HUES64 (cell line): ENCODE measurements at regions not wholly inside any gene's neighbourhood (a gene's known extent, or its start where the extent isn't known, plus 50 kb on each side); places are given as distances from the start of the nearest gene placed in this dataset.

Source experiments
- H3K27ac ChIP-seq: 2 replicates; pipeline ENCODE4 v1.7.0; 2013; ENCODE audit warnings: low read depth, low read length, inconsistent platforms
- H3K27me3 ChIP-seq: 2 replicates; pipeline ENCODE4 v1.6.1; 2013; ENCODE audit warnings: mild to moderate bottlenecking, low read length; ENCODE audit not compliant: insufficient read depth
- H3K36me3 ChIP-seq: 2 replicates; pipeline ENCODE4 v1.6.1; 2013; ENCODE audit warnings: mild to moderate bottlenecking, low read length; ENCODE audit not compliant: insufficient read depth
- H3K4me1 ChIP-seq: 2 replicates; pipeline ENCODE4 v1.6.1; 2013; ENCODE audit warnings: mild to moderate bottlenecking, low read length, moderate library complexity; ENCODE audit not compliant: insufficient read depth
- H3K4me3 ChIP-seq: 2 replicates; pipeline ENCODE4 v1.5.1; 2013; ENCODE audit warnings: mild to moderate bottlenecking, low read length, moderate library complexity
- H3K9ac ChIP-seq: 2 replicates; pipeline ENCODE4 v1.6.1; 2013; ENCODE audit warnings: mild to moderate bottlenecking, low read depth, low read length
- H3K9me3 ChIP-seq: 2 replicates; pipeline ENCODE4 v1.6.1; 2013; ENCODE audit warnings: low read depth, low read length; ENCODE audit not compliant: insufficient read depth
- WGBS: fragments of 150-250, 120-280 bp; methylation state at CpG from one replicate; pipeline ENCODE4 v1.1.7; 2013; ENCODE audit warnings: missing lambda C conversion rate; 5-methylcytosine and 5-hydroxymethylcytosine counted together

DNA sequence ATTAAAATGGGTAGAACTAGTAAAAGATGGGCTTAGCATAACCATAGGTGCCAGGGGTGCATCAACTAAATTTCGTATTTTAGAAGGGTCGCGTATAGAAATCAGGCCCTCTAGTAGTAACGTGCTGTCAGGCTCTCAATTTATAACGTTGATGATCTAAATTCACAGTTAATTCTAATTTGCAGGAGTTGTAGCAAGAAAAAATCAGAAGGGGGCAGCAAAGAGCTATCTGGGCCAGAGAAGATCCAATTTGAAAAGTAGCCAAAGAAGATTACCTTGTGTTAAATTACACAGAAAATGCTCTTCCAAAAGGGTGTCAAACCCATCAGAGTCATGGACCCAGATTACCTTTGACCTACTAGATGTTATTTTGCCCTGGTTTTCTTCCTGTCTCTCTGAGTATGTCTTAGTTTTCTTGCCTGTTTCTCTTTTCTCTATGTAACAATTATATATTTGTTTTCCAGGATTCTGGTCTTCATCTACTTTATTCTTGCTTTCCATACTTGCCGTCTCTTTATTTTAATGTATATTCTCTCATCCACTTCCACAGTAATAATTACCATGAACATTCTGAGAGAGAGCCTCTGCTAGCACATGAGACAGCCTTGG, 1030.9 kb downstream of the AMY1C start:
- H3K36me3 ChIP-seq, result no peaks in the 10 kb centered on the region
- no peak overlapping the region for H3K4me3 ChIP-seq
- no peaks in the 10 kb centered on the region for H3K9me3 ChIP-seq

DNA sequence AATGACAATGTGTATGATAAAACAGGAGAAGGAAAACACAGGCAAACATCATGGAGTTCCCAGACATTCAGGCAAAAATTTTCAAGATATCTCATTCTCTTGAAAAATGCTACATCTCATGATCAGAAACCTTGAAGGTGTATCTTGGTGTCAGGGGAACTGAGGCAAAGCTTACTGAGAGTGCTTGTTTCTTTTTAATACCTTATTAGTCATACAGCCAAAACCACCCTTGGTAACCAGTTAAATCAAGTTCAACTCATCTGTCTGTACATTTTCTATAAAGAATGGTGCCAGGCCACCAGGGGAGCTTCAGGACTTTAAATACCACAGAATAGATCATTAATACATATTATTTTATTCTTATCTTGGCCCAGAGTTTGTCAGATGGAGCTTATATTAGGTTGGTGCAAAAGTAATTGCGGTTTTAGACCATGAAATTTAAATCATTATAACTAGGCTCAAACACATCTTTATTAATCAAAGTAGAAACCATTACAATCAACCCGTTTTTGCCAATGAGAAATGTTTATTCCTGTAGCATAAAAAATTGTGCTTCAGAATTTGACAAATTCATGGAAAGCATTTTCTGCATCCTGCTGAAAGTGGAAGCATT, 1036.0 kb downstream of the AMY1C start:
- 96% methylated on average over 1 of the region's 2 CpGs for WGBS

More for the DNA sequence above, 1030.9 kb downstream of the AMY1C start:
- Histone ChIP-seq H3K27ac (no peak overlapping the region), H3K27me3 (no peaks in the 10 kb centered on the region), H3K4me1 (no peaks in the 10 kb centered on the region), H3K9ac (no peak overlapping the region)
- 27% methylated on average over 6 of the region's 6 CpGs for WGBS

DNA sequence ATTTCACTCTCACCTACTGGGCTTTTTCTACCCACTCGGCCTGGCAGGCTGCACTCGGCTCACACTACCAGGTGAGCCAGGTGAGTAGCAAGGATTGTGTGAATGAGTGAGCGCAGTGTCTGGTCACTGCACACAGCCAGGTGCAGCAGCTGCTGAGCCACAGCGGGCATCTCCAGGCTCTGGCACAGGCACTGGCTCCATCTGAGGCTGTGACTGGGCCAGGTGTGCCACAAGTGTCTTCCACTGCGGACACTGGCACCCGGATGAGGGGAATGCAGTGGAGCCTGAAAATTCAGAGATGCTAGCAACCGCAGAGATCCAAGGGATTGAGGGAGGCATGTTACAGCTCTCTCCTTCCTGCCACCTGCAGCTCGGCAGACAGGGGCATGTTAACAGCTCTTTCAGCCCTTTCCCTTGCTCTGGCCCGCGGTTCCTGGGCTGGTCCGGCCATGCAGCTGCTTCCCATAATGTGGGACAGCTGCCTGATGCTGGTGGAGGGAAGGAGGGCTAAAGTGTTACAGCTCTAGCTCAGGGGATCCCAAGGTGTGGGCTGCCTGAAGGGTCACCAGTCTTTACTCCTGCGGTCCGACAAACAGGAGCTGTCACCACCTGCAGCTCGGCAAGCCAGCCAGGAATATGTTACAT, 1038.3 kb downstream of the AMY1C start:
- 97% methylated on average over 14 of the region's 14 CpGs for WGBS
- H3K27me3 ChIP-seq, result no peaks in the 10 kb centered on the region
- H3K27ac ChIP-seq, result no peak overlapping the region
- no peaks in the 10 kb centered on the region for H3K4me1 ChIP-seq
- H3K36me3 ChIP-seq, result no peaks in the 10 kb centered on the region
- H3K4me3 ChIP-seq, result no peak overlapping the region
- H3K9me3 ChIP-seq, result peaks cover 6% of the 10 kb centered on the region; the same call in 1 of the 2 replicates
- H3K9ac ChIP-seq, result no peak overlapping the region

More for the DNA sequence above, 1036.0 kb downstream of the AMY1C start:
- Histone ChIP-seq H3K36me3 (no peaks in the 10 kb centered on the region), H3K9ac (no peak overlapping the region), H3K9me3 (peaks cover 6% of the 10 kb centered on the region; the same call in 1 of the 2 replicates), H3K27ac (no peak overlapping the region), H3K4me3 (no peak overlapping the region), H3K4me1 (no peaks in the 10 kb centered on the region), H3K27me3 (no peaks in the 10 kb centered on the region)

DNA sequence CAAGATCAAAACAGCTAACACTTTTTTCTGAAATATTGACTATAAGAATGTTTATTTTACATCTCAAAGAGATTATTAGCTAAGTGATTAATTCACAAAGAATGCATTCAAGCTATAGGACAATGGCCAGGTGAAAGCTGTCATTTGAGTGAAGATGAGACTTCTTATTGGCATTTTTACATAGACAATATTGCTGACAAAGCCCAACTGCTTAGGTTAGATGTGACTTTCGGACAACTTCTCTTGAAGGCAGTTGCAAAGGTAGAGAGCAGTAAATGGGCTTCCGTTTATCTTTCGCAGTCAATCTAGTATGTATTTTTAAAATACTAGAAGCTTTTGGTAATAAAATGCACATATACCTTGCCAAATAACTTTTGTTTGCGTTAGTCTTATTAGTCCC, 1041.3 kb downstream of the AMY1C start:
- Histone ChIP-seq H3K4me1 (no peaks in the 10 kb centered on the region), H3K4me3 (no peak overlapping the region), H3K9me3 (peaks cover 6% of the 10 kb centered on the region; the same call in 1 of the 2 replicates), H3K9ac (no peak overlapping the region), H3K36me3 (no peaks in the 10 kb centered on the region), H3K27ac (no peak overlapping the region), H3K27me3 (no peaks in the 10 kb centered on the region)
- 93% methylated on average over 2 of the region's 4 CpGs for WGBS

DNA sequence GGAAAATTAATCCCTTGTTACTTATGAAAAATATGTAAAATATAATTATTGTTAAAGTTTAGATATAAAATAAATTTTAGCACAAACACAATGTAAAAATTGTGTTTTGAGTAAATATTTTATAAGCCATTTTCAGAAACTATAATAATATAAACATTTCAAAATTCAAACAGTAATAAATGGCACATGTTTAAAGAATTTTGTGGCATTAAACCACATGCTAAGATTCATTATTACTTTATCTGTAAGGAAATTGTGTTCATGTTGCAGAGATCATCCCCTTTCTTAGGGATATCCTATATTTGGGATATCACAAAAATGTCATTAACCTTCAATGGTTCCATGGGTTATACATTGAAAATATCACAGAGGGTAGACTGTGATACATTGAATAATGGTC, 1044.3 kb downstream of the AMY1C start:
- Histone ChIP-seq H3K9ac (no peak overlapping the region), H3K36me3 (no peaks in the 10 kb centered on the region), H3K4me1 (no peaks in the 10 kb centered on the region), H3K9me3 (no peaks in the 10 kb centered on the region), H3K27me3 (no peaks in the 10 kb centered on the region), H3K27ac (no peak overlapping the region), H3K4me3 (no peak overlapping the region)

DNA sequence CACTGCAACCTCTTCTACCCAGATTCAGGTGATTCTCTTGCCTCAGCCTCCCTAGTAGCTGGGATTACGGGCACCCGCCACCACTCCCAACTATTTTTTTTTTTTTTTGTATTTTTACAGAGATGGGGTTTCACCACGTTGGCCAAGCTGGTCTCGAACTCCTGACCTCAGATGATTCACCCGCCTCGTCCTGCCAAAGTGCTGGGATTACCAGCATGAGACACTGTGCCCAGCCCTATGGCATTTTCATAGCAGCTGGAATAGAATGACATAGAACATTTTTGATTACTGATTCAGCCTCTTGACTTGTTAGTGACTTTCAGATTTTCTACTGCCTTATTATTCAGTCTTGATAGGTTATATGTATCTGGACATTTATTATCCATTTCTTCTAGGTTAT, 1046.2 kb downstream of the AMY1C start:
- H3K9ac ChIP-seq, result no peak overlapping the region
- H3K27me3 ChIP-seq, result no peaks in the 10 kb centered on the region
- WGBS, result 95% methylated on average over 4 of the region's 6 CpGs
- no peaks in the 10 kb centered on the region for H3K9me3 ChIP-seq
- no peaks in the 10 kb centered on the region for H3K36me3 ChIP-seq
- no peak overlapping the region for H3K4me3 ChIP-seq
- H3K4me1 ChIP-seq, result no peaks in the 10 kb centered on the region
- H3K27ac ChIP-seq, result no peak overlapping the region

DNA sequence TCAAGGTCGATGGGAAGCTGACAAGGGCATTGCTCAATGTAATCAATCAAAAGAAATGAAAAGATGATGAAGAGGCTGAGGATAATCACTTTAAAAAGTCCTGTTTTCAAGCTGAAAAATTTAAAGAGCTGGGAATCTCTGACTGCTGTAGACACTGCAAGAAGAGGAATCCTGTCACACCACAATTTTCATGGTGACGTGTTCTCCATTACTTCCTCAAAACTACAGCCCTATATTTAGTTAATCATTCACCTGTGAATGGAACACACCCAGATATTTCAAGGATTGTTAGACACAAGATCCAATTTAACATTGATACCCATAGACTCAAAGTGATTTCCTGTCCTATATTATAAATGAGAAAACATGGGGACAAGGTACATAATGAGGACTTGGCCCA, 1048.3 kb downstream of the AMY1C start:
- Histone ChIP-seq H3K27me3 (no peaks in the 10 kb centered on the region), H3K9me3 (no peaks in the 10 kb centered on the region), H3K27ac (no peak overlapping the region), H3K9ac (no peak overlapping the region), H3K36me3 (no peaks in the 10 kb centered on the region), H3K4me3 (no peak overlapping the region), H3K4me1 (no peaks in the 10 kb centered on the region)
- 88% methylated on average over 2 of the region's 2 CpGs for WGBS

DNA sequence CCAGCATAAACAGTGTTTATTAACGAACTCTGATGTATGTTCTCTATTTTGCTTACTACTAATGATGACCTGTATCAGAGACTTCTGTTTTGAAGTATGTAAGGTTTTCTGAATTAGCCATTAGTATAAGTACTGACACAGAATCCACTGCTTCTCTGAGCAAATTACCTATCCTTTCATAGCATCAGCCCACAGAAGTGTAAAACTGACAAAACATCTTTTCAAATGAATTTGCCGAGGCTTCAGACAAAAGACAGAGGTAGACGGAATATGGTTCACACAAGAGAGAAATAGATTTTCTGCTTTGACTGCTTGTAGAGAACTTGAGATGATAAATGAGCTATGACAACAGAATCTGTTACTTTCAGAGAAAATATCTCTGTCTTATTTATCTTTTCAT, 1051.6 kb downstream of the AMY1C start:
- Histone ChIP-seq H3K4me1 (no peaks in the 10 kb centered on the region), H3K9ac (no peak overlapping the region), H3K9me3 (no peaks in the 10 kb centered on the region), H3K27me3 (no peaks in the 10 kb centered on the region), H3K27ac (no peak overlapping the region), H3K4me3 (no peak overlapping the region), H3K36me3 (no peaks in the 10 kb centered on the region)
- 98% methylated on average over 3 of the region's 3 CpGs for WGBS

DNA sequence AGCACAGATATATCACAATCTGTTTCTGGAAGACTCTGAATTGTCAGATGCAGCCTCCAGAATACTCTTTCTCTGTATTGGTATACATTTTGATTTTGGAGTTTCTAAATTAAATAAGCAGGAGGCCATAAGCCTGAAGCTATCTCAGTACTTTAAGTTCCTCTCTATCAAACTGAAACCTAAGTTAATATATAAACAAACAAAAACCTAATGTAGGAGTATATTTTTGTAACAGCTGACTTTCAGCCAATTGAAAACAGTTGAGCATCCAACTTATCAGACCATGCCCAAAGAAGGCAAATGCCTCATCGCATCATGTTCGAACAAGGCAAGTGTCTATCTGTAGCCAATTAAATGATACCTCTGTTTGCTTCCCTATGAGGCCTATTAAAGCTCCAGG, 1054.4 kb downstream of the AMY1C start:
- Histone ChIP-seq H3K9me3 (no peaks in the 10 kb centered on the region), H3K36me3 (no peaks in the 10 kb centered on the region), H3K27me3 (no peaks in the 10 kb centered on the region), H3K4me1 (no peaks in the 10 kb centered on the region), H3K9ac (no peak overlapping the region), H3K27ac (no peak overlapping the region), H3K4me3 (no peak overlapping the region)
- 96% methylated on average over 2 of the region's 2 CpGs for WGBS

DNA sequence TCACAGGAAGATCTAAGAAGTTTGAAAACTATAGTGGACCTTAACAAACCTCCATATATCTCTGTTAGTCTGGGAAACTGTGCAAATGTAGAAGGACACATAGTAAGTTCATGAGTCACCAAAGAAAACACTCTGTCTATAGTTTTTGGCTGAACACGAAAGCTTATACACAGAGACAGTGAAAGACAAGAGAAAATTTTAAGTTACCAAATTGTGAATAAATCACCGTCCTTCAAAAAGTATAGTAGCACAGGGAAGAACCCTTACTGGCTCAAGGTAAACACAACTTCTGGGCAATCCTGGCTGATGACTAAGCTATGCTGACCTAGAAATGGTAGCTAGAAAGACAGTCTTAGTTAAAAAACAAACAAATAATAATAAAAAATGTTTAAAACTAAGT, 1057.9 kb downstream of the AMY1C start:
- no peaks in the 10 kb centered on the region for H3K27me3 ChIP-seq
- no peak overlapping the region for H3K9ac ChIP-seq
- H3K4me1 ChIP-seq, result no peaks in the 10 kb centered on the region
- H3K9me3 ChIP-seq, result no peaks in the 10 kb centered on the region
- no peak overlapping the region for H3K27ac ChIP-seq
- H3K36me3 ChIP-seq, result no peaks in the 10 kb centered on the region
- H3K4me3 ChIP-seq, result no peak overlapping the region
- 88% methylated on average over 2 of the region's 2 CpGs for WGBS

DNA sequence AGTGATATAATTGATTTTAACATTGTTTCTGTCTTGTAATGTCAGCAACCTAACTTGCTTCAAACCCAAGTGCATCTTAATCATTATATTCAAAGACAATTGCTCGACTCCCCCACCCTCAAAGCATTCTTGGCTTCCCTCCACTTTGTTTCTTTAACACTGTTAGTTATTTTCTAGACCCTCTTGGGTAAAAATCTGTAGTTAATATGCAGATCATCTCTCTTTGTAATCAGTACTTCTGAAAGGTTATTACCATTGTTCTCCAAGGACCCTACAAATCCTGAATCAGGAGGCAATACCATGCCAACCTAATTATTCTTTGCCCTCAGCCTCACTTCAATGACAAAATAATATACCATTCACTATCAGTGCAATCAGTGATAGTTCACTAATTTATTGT, 1075.7 kb downstream of the AMY1C start:
- 100% methylated on average over 1 of the region's 1 CpG for WGBS
- H3K27ac ChIP-seq, result no peak overlapping the region
- H3K36me3 ChIP-seq, result no peaks in the 10 kb centered on the region
- no peaks in the 10 kb centered on the region for H3K4me1 ChIP-seq
- no peak overlapping the region for H3K4me3 ChIP-seq
- H3K9ac ChIP-seq, result no peak overlapping the region
- no peaks in the 10 kb centered on the region for H3K9me3 ChIP-seq
- H3K27me3 ChIP-seq, result no peaks in the 10 kb centered on the region
